HG02763 (cell line): ENCODE measurements at regions not wholly inside any gene's neighbourhood (a gene's known extent, or its start where the extent isn't known, plus 50 kb on each side); places are given as distances from the start of the nearest gene placed in this dataset.
A peak's percentile ranks its signal among the peaks of the same experiment; 100 is the strongest.

Source experiments
- ATAC-seq: cut with Tn5 transposase; IDR thresholded peaks from one replicate; pipeline ENCODE4 v1.9.1; 2021; ENCODE audit warnings: mild to moderate bottlenecking, moderate library complexity; ENCODE audit not compliant: unreplicated experiment

- ATAC-seq = no peak
Measured at GRCh38 chr15:96252148-96252547, 78.4 kb upstream of the NR2F2 start.

DNA sequence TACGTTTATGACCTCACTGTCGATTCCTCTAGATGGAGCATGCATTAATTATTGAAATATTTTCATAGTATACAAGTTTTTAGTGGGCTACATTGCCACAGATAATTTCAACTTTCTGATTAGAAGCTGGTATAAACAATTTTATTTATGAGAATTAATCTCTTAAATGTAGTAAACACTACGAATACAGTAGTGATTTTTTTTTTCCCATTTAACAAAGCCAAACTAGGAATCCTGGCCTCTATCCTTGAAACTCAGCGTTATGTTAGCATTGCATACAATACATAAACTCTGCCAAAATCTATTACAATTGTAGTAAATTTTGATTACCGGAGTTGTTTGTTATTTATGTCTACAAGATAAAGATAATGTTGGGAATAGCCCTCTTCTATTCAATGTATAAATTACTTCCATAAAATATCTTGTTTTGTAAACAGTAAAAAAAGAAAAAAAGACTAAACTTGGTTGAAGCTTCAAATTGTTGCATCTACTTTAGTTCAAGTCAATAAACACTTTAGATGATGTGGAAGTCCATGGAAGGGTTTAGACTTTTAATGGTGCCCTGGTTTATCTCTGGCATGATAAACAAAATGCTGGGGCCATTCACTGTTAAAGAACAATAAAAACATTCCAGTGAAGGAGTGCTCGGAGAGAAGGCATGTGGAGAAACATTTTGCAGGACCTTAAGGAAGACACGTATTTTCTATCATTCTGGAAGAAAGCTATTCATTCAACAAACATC is 77.3 kb upstream of the NR2F2 start:
- ATAC-seq = no peak

GRCh38 chr15:96254173-96254572 is 76.3 kb upstream of the NR2F2 start:
- no peak for ATAC-seq

- ATAC-seq = no peak
Measured at GRCh38 chr15:96255599-96255998, 74.9 kb upstream of the NR2F2 start.

GRCh38 chr15:96261575-96262034 is 68.9 kb upstream of the NR2F2 start:
- ATAC-seq = peak; percentile 82

GRCh38 chr15:96262097-96262496 is 68.4 kb upstream of the NR2F2 start:
- ATAC-seq = no peak

- ATAC-seq = no peak
Measured at GRCh38 chr15:96262549-96263489, 67.7 kb upstream of the NR2F2 start.

GRCh38 chr15:96264351-96264798 is 66.1 kb upstream of the NR2F2 start:
- no peak for ATAC-seq

GRCh38 chr15:96264801-96265515 is 65.5 kb upstream of the NR2F2 start:
- no peak for ATAC-seq

DNA sequence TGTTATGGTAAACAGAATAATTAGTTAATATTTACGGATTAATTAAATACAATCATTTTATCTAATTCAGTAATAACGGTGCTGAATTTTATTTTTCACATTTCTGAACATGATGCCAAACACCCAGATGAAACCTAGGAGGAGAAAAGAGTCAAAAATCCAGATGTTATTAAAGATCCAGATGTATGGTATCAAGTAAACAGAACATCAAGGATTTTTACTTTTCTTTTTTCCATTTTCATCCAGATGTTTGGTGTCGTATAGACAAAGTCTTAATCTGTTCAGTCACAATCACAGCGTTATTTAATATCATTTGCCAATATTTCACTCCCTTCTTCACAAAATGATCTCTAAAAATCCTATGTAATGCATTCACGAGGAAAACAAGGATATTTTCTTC is 64.0 kb upstream of the NR2F2 start:
- ATAC-seq = no peak

DNA sequence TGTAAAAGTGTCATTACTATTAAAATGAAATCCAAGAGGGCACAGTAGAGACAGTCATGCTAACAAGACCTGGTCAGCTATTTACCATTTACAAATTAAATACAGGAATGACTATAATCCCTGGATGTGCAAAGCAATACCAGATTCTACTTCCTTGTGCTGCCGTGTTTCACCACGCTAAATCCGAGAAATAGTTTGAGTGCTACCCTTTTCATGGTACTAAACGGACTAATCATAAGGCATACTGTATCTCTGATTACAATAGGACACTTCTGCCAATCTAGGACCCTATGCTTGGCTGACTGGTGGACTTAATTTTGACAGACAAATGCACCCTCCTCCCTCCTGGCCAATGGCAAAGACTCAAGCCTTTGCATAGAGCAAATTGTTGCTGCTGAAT is 63.0 kb upstream of the NR2F2 start:
- ATAC-seq = no peak

DNA sequence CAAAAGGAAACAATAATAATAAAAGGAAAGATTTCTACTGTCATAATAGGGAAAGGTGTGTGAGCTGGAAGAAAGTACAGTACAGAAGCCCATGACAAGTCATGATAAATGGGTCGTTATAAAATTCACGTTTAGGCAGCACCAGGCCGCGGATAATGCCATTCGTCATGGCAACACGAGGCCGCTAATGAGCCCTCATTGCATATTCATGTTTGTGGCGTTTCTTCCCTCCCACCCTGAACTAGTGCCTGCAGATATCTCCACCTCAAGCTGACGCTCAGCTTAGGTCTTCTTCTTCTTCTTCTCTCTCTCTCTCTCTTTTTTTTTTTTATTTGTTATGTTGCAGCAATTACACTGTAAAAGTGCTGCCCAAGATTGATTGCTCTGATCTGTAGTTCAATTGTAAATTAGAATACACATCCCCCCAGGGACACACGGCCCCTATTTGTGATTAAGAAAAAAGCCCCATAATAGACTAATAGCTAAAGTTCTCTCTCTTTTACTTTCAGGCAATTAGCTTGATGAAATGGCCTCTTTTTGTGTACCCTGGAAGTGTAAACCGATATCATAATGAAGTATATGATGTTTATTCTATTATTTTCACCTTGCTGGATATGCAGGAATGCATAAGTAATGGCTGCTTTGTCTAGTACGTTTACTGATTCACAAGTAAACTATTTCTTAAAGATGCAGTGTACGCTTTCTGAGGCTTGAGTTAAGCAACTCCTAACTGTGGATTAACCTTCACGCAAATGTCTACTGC is 61.9 kb upstream of the NR2F2 start:
- ATAC-seq = no peak

- no peak for ATAC-seq
Measured at GRCh38 chr15:96270581-96271172, 59.8 kb upstream of the NR2F2 start.

GRCh38 chr15:96272427-96272826 is 58.1 kb upstream of the NR2F2 start:
- no peak for ATAC-seq

- no peak for ATAC-seq
Measured at GRCh38 chr15:96273317-96274086, 57.0 kb upstream of the NR2F2 start.

- ATAC-seq = no peak
Measured at GRCh38 chr15:96274087-96274440, 56.4 kb upstream of the NR2F2 start.

DNA sequence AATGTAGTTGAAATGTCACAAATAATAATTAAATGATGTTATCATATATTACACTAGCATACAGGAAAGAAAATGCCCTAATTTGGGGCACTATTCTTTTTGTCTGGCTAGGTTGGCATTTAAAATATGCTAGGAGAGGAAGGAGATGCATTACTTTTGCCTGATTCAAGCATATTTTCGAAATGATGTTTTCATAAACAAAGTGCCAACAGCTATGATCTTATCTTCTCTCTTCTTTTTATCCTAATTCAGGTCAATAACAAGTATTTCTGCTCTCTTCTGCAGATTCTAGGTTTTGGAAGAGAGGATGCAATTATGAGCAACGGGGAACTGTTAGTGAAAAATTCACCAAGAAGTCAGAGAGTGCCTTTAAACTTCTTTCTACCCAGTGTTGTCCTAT is 55.8 kb upstream of the NR2F2 start:
- no peak for ATAC-seq

DNA sequence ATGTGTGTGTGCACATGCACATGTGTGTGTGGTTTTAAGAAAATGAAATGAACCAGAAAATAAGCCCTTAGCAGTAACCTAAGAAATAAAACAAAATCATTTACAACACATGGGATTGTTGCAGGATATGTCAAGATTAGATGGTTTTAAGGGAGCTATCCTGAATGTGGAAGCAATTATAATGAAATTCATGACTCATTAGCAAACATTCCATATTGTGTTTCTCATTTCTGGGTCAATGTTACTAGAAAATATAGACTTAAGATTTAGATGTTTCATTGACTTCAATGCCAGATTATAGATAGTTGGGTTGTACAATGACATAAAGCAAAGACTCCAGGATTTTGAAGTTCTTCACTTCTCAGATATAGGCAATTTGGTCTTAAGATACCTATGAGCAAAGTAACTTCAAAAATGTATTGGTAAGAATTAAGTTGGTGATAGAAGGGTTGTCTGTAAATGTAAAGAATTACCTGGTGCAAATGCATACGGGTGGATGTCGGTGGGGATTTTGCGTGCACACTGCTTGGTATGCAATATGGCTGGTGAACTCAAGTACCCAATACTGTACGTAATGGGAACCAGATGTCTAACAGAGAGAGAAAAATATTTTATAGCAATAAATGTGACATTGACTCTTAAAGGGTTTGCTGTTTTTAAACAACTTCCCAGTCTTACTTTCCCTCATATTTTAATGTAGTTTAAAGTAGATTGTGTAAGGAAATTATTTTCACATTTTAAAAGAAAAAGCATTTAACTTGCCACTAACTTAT is 53.9 kb upstream of the NR2F2 start:
- no peak for ATAC-seq
